Retinal pigment epithelial cell (primary cell): ENCODE measurements at regions not wholly inside any gene's neighbourhood (a gene's known extent, or its start where the extent isn't known, plus 50 kb on each side); places are given as distances from the start of the nearest gene placed in this dataset.

ENCODE experiments used
- DNase-seq: peaks from one replicate; pipeline ENCODE4 v3.0.0-alpha.2; 2010; ENCODE audit warnings: low read depth
- H3K4me3 ChIP-seq: 2 replicates; pipeline ENCODE4 v1.5.1; 2011; ENCODE audit warnings: mild to moderate bottlenecking, low read length, control low read depth, moderate library complexity
- CTCF ChIP-seq: conservative IDR thresholded peaks from 2 replicates; pipeline ENCODE4 v1.5.1; 2011; ENCODE audit warnings: low read depth, low read length, control low read depth, inconsistent platforms

GRCh38 chr11:82056450-82056849, 677.2 kb downstream of the FAM181B start:
- H3K4me3 ChIP-seq, result no peak overlapping the region
- TF ChIP-seq CTCF, result no peak
- no peak for DNase-seq

- no peak for TF ChIP-seq CTCF
Observed at GRCh38 chr11:82049199-82049598, 684.5 kb downstream of the FAM181B start.

GRCh38 chr11:82047200-82047599, 686.5 kb downstream of the FAM181B start:
- DNase-seq, result no peak
- H3K4me3 ChIP-seq, result no peak overlapping the region
- TF ChIP-seq CTCF, result no peak

More at GRCh38 chr11:82049199-82049598, 684.5 kb downstream of the FAM181B start:
- H3K4me3 ChIP-seq, result no peak overlapping the region
- DNase-seq, result no peak

- peak; percentile 3 for DNase-seq
- TF ChIP-seq CTCF, result no peak
- no peak overlapping the region for H3K4me3 ChIP-seq
Observed at GRCh38 chr11:82046778-82047177, 686.9 kb downstream of the FAM181B start.

- no peak for TF ChIP-seq CTCF
- H3K4me3 ChIP-seq, result no peak overlapping the region
- no peak for DNase-seq
Observed at GRCh38 chr11:82045748-82046457, 687.8 kb downstream of the FAM181B start.

GRCh38 chr11:82043316-82043715, 690.3 kb downstream of the FAM181B start:
- H3K4me3 ChIP-seq, result no peak overlapping the region
- no peak for TF ChIP-seq CTCF
- no peak for DNase-seq

- no peak for DNase-seq
- H3K4me3 ChIP-seq, result no peak overlapping the region
- TF ChIP-seq CTCF, result no peak
Observed at GRCh38 chr11:82041764-82042163, 691.9 kb downstream of the FAM181B start.
